ENCODE measurements at regions not wholly inside any gene's neighbourhood (a gene's known extent, or its start where the extent isn't known, plus 50 kb on each side); places are given as distances from the start of the nearest gene placed in this dataset.

DNA sequence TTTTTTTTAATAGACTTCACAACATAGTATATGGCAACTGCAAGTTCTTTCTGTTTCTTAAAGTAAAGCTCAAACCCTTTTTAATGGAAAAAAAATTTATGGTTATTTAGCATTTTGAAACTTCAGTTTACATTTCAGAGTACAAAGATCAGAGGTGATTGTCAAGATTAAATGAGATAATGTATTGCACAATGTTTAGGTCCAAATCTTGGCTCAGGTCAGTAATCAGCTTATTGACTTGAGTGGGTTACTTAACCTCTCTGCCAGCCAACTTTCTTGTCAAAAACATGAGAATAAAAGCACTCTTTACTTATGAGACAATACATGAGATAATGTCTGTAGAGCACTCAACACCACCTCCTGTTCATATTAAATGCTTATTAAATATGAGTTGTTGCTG is 345.1 kb upstream of the PTPRD start:
- ChIA-PET CTCF (no interaction called here), POLR2A (no interaction called here)
- Mint-ChIP-seq H3K27ac (no peak overlapping the region), H3K4me1 (ENCODE audit: low read depth) (no peaks in the 10 kb centered on the region), H3K27me3 (no peaks in the 10 kb centered on the region), H3K9me3 (peaks cover 18% of the 10 kb centered on the region), H3K36me3 (ENCODE audit: low read depth) (no peaks in the 10 kb centered on the region), H3K4me3 (no peak overlapping the region)
- ATAC-seq (no peak), DNase-seq (no peak)
- TF ChIP-seq, protein P1, sequence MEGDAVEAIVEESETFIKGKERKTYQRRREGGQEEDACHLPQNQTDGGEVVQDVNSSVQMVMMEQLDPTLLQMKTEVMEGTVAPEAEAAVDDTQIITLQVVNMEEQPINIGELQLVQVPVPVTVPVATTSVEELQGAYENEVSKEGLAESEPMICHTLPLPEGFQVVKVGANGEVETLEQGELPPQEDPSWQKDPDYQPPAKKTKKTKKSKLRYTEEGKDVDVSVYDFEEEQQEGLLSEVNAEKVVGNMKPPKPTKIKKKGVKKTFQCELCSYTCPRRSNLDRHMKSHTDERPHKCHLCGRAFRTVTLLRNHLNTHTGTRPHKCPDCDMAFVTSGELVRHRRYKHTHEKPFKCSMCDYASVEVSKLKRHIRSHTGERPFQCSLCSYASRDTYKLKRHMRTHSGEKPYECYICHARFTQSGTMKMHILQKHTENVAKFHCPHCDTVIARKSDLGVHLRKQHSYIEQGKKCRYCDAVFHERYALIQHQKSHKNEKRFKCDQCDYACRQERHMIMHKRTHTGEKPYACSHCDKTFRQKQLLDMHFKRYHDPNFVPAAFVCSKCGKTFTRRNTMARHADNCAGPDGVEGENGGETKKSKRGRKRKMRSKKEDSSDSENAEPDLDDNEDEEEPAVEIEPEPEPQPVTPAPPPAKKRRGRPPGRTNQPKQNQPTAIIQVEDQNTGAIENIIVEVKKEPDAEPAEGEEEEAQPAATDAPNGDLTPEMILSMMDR (IDR thresholded peaks at IDR 0.05): no peak
- intact Hi-C loops (cut with micrococcal nuclease): no loop called here

DNA sequence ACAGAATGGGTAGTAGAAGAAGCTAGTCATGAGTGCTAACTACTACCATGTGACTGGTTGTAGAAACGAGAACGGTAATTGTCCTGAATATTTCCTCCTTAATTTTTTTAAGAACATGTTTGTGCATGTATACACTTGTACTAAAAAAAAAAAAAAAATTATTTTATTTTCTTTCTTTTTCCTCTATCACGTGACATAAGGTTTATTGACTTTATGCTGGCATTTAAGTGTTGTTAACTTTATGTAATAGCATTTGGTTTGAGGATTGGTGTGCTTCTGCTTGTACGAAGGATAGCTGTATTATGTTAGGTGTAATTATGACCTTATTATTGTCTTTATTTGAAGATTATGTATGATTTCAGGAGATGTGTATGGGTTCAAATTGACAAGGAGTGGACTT is 349.1 kb upstream of the PTPRD start:
- TF ChIP-seq, protein P1 (IDR thresholded peaks at IDR 0.05): no peak
- no peak for ATAC-seq
- POLR2A ChIA-PET: no interaction called here

DNA sequence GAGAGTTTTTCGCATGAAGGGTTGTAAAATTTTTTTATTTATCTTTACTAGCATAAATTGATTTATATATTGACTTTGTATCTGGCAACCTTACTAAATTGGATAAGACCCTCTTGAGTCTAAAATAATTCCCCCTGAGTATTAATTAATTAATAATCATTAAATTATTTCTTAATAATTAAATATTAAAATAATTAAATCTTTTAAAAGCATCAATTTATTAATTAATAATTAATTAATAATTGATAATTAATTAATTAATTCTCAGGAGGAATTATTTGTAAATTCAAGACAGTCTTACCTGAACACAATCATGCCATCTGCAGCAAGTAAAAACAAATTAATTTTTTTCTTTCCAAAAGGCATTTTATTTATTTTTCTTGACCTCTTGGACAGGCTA is 370.4 kb upstream of the PTPRD start:
- DNase-seq: no peak
- CTCF ChIA-PET: no interaction called here
- Mint-ChIP-seq H3K4me3 (no peak overlapping the region), H3K9me3 (peaks cover 20% of the 10 kb centered on the region), H3K4me1 (ENCODE audit: low read depth) (no peaks in the 10 kb centered on the region), H3K27ac (no peak overlapping the region), H3K27me3 (no peaks in the 10 kb centered on the region), H3K36me3 (ENCODE audit: low read depth) (no peaks in the 10 kb centered on the region)
- intact Hi-C loops (cut with micrococcal nuclease): no loop called here
- TF ChIP-seq, protein P1 (IDR thresholded peaks at IDR 0.05): no peak
- ATAC-seq: no peak
- POLR2A ChIA-PET: no interaction called here

More for the DNA sequence above, 349.1 kb upstream of the PTPRD start:
- no peaks in the 10 kb centered on the region for H3K36me3 Mint-ChIP-seq (ENCODE audit: low read depth)
- H3K9me3 Mint-ChIP-seq: peaks cover 29% of the 10 kb centered on the region
- intact Hi-C loops (cut with micrococcal nuclease): no loop called here
- no peaks in the 10 kb centered on the region for H3K27me3 Mint-ChIP-seq
- H3K4me1 Mint-ChIP-seq (ENCODE audit: low read depth): no peaks in the 10 kb centered on the region
- DNase-seq: no peak
- no peak overlapping the region for H3K4me3 Mint-ChIP-seq
- CTCF ChIA-PET: no interaction called here
- no peak overlapping the region for H3K27ac Mint-ChIP-seq

DNA sequence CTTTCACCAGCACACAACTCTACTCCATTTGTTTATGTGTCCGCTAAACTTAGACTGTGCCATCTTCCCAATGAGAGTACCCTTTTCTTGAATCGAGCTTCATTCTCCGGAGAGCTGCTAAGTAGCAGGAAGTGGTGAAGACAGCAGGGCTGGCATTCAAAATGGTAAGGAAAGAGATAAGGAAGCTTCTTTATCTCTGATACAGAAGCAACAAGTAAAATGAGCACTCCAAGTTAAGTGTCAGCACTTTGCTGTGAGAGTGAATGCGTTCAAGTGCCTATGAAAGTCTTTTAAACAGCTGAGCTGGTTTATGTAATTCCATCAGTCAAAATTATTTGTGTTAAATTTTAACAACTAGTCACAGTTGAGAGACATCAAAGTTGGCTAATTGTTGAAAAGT is 386.8 kb upstream of the PTPRD start:
- no peak for ATAC-seq
- POLR2A ChIA-PET: no interaction called here
- Mint-ChIP-seq H3K27ac (no peak overlapping the region), H3K4me3 (no peak overlapping the region), H3K36me3 (ENCODE audit: low read depth) (no peaks in the 10 kb centered on the region), H3K4me1 (ENCODE audit: low read depth) (no peaks in the 10 kb centered on the region), H3K27me3 (no peaks in the 10 kb centered on the region), H3K9me3 (peaks cover 11% of the 10 kb centered on the region)
- TF ChIP-seq, protein P1 (IDR thresholded peaks at IDR 0.05): no peak
- intact Hi-C loops (cut with micrococcal nuclease): no loop called here
- CTCF ChIA-PET: no interaction called here
- no peak for DNase-seq

DNA sequence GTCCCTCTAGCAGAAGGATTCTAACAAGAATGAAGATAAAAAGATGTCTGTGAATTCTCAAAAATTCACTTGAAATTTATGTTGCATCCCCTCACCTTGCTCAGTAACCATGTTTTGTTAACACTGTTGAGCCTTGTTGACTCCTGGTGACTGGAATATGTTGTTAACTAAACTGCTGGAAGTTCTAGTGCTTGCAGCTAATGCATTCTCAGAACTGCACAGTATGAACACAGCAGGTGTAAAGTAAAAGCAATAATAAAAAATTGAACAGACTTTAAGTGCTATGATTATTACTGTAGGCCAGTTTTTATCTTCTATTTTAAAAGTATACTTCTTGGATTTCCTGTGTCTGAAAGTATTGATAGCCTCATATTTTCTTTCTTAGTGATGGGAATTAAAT is 388.7 kb upstream of the PTPRD start:
- DNase-seq: no peak
- TF ChIP-seq, protein P1 (IDR thresholded peaks at IDR 0.05): no peak
- intact Hi-C loops (cut with micrococcal nuclease): no loop called here
- H3K9me3 Mint-ChIP-seq: peaks cover 9% of the 10 kb centered on the region
- no peak overlapping the region for H3K4me3 Mint-ChIP-seq
- no peak for ATAC-seq
- no peaks in the 10 kb centered on the region for H3K36me3 Mint-ChIP-seq (ENCODE audit: low read depth)
- H3K27me3 Mint-ChIP-seq: no peaks in the 10 kb centered on the region
- H3K27ac Mint-ChIP-seq: no peak overlapping the region
- CTCF ChIA-PET: no interaction called here
- H3K4me1 Mint-ChIP-seq (ENCODE audit: low read depth): no peaks in the 10 kb centered on the region
- POLR2A ChIA-PET: no interaction called here

Measured in activated CD8-positive, alpha-beta T cell treated with anti-CD3 and anti-CD28 coated beads for 36 hours (primary cell).